Astrocyte (in vitro differentiated cells and primary cell): ENCODE measurements at regions not wholly inside any gene's neighbourhood (a gene's known extent, or its start where the extent isn't known, plus 50 kb on each side); places are given as distances from the start of the nearest gene placed in this dataset.

Source experiments
- DNase-seq: peaks from one replicate; pipeline ENCODE4 v3.0.0-alpha.2; 2010; ENCODE audit warnings: low read depth
- FAIRE-seq: peaks from 2 replicates; lab custom pipeline; 2011; peaks lifted over from hg19 to GRCh38; lab: Jason Lieb, UNC
- H2AFZ ChIP-seq: 2 replicates; pipeline ENCODE4 v1.6.0; 2012; ENCODE audit warnings: low read depth, low read length, inconsistent platforms
- H3K27ac ChIP-seq: 2 replicates; pipeline ENCODE4 v1.5.1; 2011; ENCODE audit warnings: low read depth, low read length, inconsistent platforms
- H3K27me3 ChIP-seq: 2 replicates; pipeline ENCODE4 v1.6.0; 2011; ENCODE audit warnings: low read length, inconsistent platforms; ENCODE audit not compliant: insufficient read depth
- H3K36me3 ChIP-seq: 2 replicates; pipeline ENCODE4 v1.5.1; 2011; ENCODE audit warnings: low read length, inconsistent platforms; ENCODE audit not compliant: insufficient read depth
- H3K4me1 ChIP-seq: 2 replicates; pipeline ENCODE4 v1.5.1; 2011; ENCODE audit warnings: low read length, inconsistent platforms; ENCODE audit not compliant: insufficient read depth
- H3K4me2 ChIP-seq: 2 replicates; pipeline ENCODE4 v1.6.0; 2012; ENCODE audit warnings: low read length, inconsistent platforms
- H3K4me3 ChIP-seq: 2 replicates; pipeline ENCODE4 v1.5.1; 2011; ENCODE audit warnings: low read depth, mild to moderate bottlenecking, low read length, inconsistent platforms; ENCODE audit not compliant: insufficient read depth
- H3K79me2 ChIP-seq: 2 replicates; pipeline ENCODE4 v1.6.0; 2012; ENCODE audit warnings: mild to moderate bottlenecking, low read length, inconsistent platforms; ENCODE audit not compliant: insufficient read depth
- H3K9ac ChIP-seq: 2 replicates; pipeline ENCODE4 v1.6.0; 2012; ENCODE audit warnings: mild to moderate bottlenecking, low read length, inconsistent platforms
- H3K9me3 ChIP-seq: 2 replicates; pipeline ENCODE4 v1.5.1; 2012; ENCODE audit warnings: low read depth, mild to moderate bottlenecking, low read length, inconsistent platforms; ENCODE audit not compliant: insufficient read depth
- H4K20me1 ChIP-seq: 2 replicates; pipeline ENCODE4 v1.6.0; 2012; ENCODE audit warnings: low read length, inconsistent platforms; ENCODE audit not compliant: insufficient read depth
- H3K27ac Mint-ChIP-seq: one replicate; pipeline ENCODE4 v1.8.0; 2021; ENCODE audit warnings: mild to moderate bottlenecking, mixed read lengths; ENCODE audit not compliant: unreplicated experiment
- H3K27me3 Mint-ChIP-seq: one replicate; pipeline ENCODE4 v1.8.0; 2021; ENCODE audit warnings: low read depth, mixed read lengths; ENCODE audit not compliant: unreplicated experiment
- H3K36me3 Mint-ChIP-seq: one replicate; pipeline ENCODE4 v1.8.0; 2021; ENCODE audit warnings: low read depth, mixed read lengths; ENCODE audit not compliant: unreplicated experiment
- H3K4me1 Mint-ChIP-seq: one replicate; pipeline ENCODE4 v1.8.0; 2021; ENCODE audit warnings: low read depth, mixed read lengths; ENCODE audit not compliant: unreplicated experiment
- H3K4me3 Mint-ChIP-seq: one replicate; pipeline ENCODE4 v1.8.0; 2021; ENCODE audit warnings: mild to moderate bottlenecking, moderate library complexity, mixed read lengths; ENCODE audit not compliant: unreplicated experiment
- H3K9me3 Mint-ChIP-seq: one replicate; pipeline ENCODE4 v1.8.0; 2021; ENCODE audit warnings: mild to moderate bottlenecking, mixed read lengths; ENCODE audit not compliant: unreplicated experiment
- EZH2 ChIP-seq: IDR thresholded peaks from 2 replicates; pipeline ENCODE4 v1.6.1; 2012; ENCODE audit warnings: mild to moderate bottlenecking, low read length, inconsistent platforms; ENCODE audit not compliant: insufficient read depth
- TF ChIP-seq, protein P1 (sequence below): IDR thresholded peaks from 2 replicates; pipeline ENCODE4 v1.5.1; 2011; ENCODE audit warnings: low read depth, mild to moderate bottlenecking, inconsistent platforms, low read length, moderate library complexity; ENCODE audit not compliant: insufficient read depth

DNA sequence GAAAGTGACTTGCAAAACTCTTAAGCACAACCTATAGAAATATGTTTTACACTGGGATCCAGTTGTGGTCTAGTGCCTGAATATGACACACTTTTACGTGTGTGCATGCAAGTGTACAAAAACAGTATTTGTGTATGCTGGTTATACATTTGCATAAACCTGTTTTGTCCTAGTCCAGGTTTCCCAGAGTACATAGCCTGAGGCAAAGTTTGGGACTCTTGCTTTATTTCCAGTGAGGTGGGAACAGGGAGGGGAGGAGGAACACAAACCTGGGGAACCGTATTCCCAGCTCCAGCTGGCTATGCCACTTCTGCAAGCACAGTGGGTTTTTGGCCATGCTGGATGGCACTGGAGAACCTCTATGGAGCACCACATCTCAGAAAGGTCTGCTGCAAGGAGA is 481.1 kb upstream of the HS6ST1 start:
- DNase-seq (no peak), FAIRE-seq (no peak)
- H3K27ac ChIP-seq: no peak overlapping the region
- H3K4me3 Mint-ChIP-seq: no peak overlapping the region
- TF ChIP-seq, protein P1, sequence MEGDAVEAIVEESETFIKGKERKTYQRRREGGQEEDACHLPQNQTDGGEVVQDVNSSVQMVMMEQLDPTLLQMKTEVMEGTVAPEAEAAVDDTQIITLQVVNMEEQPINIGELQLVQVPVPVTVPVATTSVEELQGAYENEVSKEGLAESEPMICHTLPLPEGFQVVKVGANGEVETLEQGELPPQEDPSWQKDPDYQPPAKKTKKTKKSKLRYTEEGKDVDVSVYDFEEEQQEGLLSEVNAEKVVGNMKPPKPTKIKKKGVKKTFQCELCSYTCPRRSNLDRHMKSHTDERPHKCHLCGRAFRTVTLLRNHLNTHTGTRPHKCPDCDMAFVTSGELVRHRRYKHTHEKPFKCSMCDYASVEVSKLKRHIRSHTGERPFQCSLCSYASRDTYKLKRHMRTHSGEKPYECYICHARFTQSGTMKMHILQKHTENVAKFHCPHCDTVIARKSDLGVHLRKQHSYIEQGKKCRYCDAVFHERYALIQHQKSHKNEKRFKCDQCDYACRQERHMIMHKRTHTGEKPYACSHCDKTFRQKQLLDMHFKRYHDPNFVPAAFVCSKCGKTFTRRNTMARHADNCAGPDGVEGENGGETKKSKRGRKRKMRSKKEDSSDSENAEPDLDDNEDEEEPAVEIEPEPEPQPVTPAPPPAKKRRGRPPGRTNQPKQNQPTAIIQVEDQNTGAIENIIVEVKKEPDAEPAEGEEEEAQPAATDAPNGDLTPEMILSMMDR: no peak
- TF ChIP-seq EZH2: no peak
- no peaks in the 10 kb centered on the region for H3K4me1 ChIP-seq
- no peaks in the 10 kb centered on the region for H4K20me1 ChIP-seq
- no peaks in the 10 kb centered on the region for H3K27me3 ChIP-seq
- H3K36me3 Mint-ChIP-seq: no peaks in the 10 kb centered on the region
- H3K4me2 ChIP-seq: no peak overlapping the region
- peaks cover 3% of the 10 kb centered on the region for H3K9me3 Mint-ChIP-seq
- H3K9ac ChIP-seq: no peak overlapping the region
- H3K27ac Mint-ChIP-seq: no peak overlapping the region
- peaks cover 41% of the 10 kb centered on the region for H3K27me3 Mint-ChIP-seq
- H3K79me2 ChIP-seq: no peaks in the 10 kb centered on the region
- no peak overlapping the region for H3K4me3 ChIP-seq
- H3K9me3 ChIP-seq: no peaks in the 10 kb centered on the region
- H2AFZ ChIP-seq: no peak overlapping the region
- H3K36me3 ChIP-seq: no peaks in the 10 kb centered on the region
- H3K4me1 Mint-ChIP-seq: no peaks in the 10 kb centered on the region

DNA sequence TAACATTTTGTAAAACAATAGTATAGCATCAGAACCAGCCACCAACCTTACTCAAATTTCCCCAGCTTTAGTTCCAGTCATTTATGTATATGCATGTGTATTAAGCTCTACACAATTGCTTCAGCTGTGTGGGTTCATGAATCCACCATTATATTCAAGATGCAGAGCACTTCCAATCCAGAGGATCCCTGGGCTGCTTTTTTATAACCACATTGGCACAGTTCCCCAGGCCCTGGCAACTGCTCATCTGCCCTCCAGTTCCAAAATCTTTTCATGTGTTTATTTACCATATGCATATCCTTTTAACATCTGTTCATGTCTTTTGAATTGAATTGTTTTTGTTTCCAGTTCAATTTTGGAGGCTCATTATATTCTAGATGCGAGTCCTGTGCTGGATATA is 482.9 kb upstream of the HS6ST1 start:
- Histone ChIP-seq H3K9me3 (no peaks in the 10 kb centered on the region), H3K4me3 (no peak overlapping the region), H3K36me3 (no peaks in the 10 kb centered on the region), H3K79me2 (no peaks in the 10 kb centered on the region), H3K27me3 (no peaks in the 10 kb centered on the region), H3K9ac (no peak overlapping the region), H3K27ac (no peak overlapping the region), H3K4me2 (no peak overlapping the region), H3K4me1 (no peaks in the 10 kb centered on the region), H4K20me1 (no peaks in the 10 kb centered on the region), H2AFZ (no peak overlapping the region)
- Mint-ChIP-seq H3K4me1 (no peaks in the 10 kb centered on the region), H3K4me3 (no peak overlapping the region), H3K36me3 (no peaks in the 10 kb centered on the region), H3K27me3 (peaks cover 26% of the 10 kb centered on the region), H3K27ac (no peak overlapping the region), H3K9me3 (no peaks in the 10 kb centered on the region)
- FAIRE-seq (no peak), DNase-seq (no peak)
- TF ChIP-seq, protein P1: no peak
- TF ChIP-seq EZH2: no peak

DNA sequence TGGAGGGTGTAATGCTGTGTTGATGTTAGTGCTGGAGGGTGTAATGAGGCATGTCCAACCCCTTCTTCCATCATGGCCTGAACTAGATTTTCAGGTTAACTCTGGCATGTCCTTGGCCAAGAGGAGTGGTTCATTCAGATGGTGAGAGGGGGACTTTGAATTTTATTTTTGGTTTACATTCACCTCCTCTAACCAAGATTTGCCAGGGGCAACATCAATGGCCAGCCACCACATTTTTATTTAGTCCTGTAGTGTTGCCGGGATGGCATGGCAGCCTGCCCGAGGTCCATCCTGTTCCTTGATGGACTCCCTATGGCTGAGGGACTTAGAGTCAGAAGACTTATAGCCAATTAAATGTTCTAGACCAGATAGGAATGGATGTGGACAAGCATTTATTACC is 484.6 kb upstream of the HS6ST1 start:
- Mint-ChIP-seq H3K4me1 (no peaks in the 10 kb centered on the region), H3K36me3 (no peaks in the 10 kb centered on the region), H3K27ac (no peak overlapping the region), H3K27me3 (peaks cover 20% of the 10 kb centered on the region), H3K9me3 (no peaks in the 10 kb centered on the region), H3K4me3 (no peak overlapping the region)
- TF ChIP-seq EZH2: no peak
- TF ChIP-seq, protein P1: no peak
- Histone ChIP-seq H3K4me2 (no peak overlapping the region), H3K4me1 (no peaks in the 10 kb centered on the region), H4K20me1 (no peaks in the 10 kb centered on the region), H3K9ac (no peak overlapping the region), H3K79me2 (no peaks in the 10 kb centered on the region), H3K36me3 (no peaks in the 10 kb centered on the region), H3K4me3 (no peak overlapping the region), H3K27ac (no peak overlapping the region), H3K9me3 (no peaks in the 10 kb centered on the region), H3K27me3 (no peaks in the 10 kb centered on the region), H2AFZ (no peak overlapping the region)
- no peak for DNase-seq
- FAIRE-seq: no peak
